Thyroid gland (tissue), 4 donors: ENCODE measurements at regions not wholly inside any gene's neighbourhood (a gene's known extent, or its start where the extent isn't known, plus 50 kb on each side); places are given as distances from the start of the nearest gene placed in this dataset.

Source experiments
- POLR2A ChIP-seq, 2 donors: fragments of 450-650 bp; IDR thresholded peaks; one replicate each; pipeline ENCODE4 v1.6.1; 2017; ENCODE audit warnings: antibody characterized with exemption in 2 of 2, mild to moderate bottlenecking in 2 of 2, moderate library complexity in 1 of 2
- TF ChIP-seq, protein P1 (sequence below), 6 experiments: fragments of 200-600 bp in 3 of 6; fragments of 450-650 bp in 3 of 6; sonication (generic) in 3 of 6; IDR thresholded peaks; one replicate each; pipeline ENCODE4 v1.5.1; 2016 to 2019; ENCODE audit warnings: antibody characterized with exemption in 6 of 6, mild to moderate bottlenecking in 2 of 6, inconsistent platforms in 1 of 6, moderate library complexity in 1 of 6

DNA sequence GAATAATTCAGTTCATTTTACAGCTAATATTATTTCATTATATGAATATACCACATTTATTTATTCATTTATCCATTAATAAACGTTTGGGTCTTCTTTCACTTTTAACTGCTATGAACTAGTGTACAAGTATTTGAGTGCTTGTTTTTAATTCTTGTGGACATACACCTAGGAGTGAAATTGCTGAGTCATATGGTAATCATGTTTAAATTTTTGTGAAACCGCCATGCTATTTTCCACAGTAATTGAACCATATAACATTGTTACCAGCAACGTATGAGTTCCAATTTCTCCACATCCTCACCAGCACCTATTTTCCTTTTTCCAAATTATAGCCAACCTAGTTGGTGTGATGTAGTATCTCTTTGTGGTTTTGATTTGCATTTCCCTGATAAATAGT lies 388.2 kb downstream of the MAGEE1 start:
- TF ChIP-seq, protein P1, sequence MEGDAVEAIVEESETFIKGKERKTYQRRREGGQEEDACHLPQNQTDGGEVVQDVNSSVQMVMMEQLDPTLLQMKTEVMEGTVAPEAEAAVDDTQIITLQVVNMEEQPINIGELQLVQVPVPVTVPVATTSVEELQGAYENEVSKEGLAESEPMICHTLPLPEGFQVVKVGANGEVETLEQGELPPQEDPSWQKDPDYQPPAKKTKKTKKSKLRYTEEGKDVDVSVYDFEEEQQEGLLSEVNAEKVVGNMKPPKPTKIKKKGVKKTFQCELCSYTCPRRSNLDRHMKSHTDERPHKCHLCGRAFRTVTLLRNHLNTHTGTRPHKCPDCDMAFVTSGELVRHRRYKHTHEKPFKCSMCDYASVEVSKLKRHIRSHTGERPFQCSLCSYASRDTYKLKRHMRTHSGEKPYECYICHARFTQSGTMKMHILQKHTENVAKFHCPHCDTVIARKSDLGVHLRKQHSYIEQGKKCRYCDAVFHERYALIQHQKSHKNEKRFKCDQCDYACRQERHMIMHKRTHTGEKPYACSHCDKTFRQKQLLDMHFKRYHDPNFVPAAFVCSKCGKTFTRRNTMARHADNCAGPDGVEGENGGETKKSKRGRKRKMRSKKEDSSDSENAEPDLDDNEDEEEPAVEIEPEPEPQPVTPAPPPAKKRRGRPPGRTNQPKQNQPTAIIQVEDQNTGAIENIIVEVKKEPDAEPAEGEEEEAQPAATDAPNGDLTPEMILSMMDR (IDR thresholded peaks at IDR 0.05) = no peak
- TF ChIP-seq POLR2A (IDR thresholded peaks at IDR 0.05) = no peak
